Endothelial cell of umbilical vein (primary cell): ENCODE measurements at regions not wholly inside any gene's neighbourhood (a gene's known extent, or its start where the extent isn't known, plus 50 kb on each side); places are given as distances from the start of the nearest gene placed in this dataset.

ENCODE experiments used
- BruUV-seq: library from RNA; stranded (reverse); fragments of 400-500 nt; replicated peaks from 2 replicates; lab custom pipeline; 2021; lab: Mats Ljungman, UMichigan
- CTCF ChIA-PET: fragments of 300-600, 350-600 bp; sonication (Branson Sonifier 250); formaldehyde crosslinking; loops from one replicate; lab custom pipeline; 2021; ENCODE audit warnings: antibody characterized with exemption, inconsistent platforms; lab: Charles Lee
- POLR2A ChIA-PET: fragments of 300-600, 350-600 bp; sonication (Branson Sonifier 250); formaldehyde crosslinking; loops from one replicate; lab custom pipeline; 2021; ENCODE audit warnings: antibody characterized with exemption, inconsistent platforms; lab: Charles Lee
- DNase-seq: peaks from one replicate; pipeline ENCODE4 v3.0.0-alpha.2; 2011; ENCODE audit warnings: low read depth, low spot score
- FAIRE-seq: peaks from 2 replicates; lab custom pipeline; 2011; peaks lifted over from hg19 to GRCh38; lab: Jason Lieb, UNC
- H2AFZ ChIP-seq: 2 replicates; pipeline ENCODE4 v1.6.0; 2012; ENCODE audit warnings: low read depth, low read length, control low read depth, inconsistent platforms
- H3K27ac ChIP-seq: 2 replicates; pipeline ENCODE4 v1.5.1; 2011; ENCODE audit warnings: low read depth, mild to moderate bottlenecking, control low read depth, low read length, moderate library complexity; ENCODE audit not compliant: insufficient read depth
- H3K27me3 ChIP-seq, 2 experiments: 2 replicates each; pipeline versions ENCODE4 v1.6.0 to v1.6.1; 2011; ENCODE audit warnings: low read length in 2 of 2, mixed read lengths in 1 of 2; ENCODE audit not compliant: control insufficient read depth in 2 of 2, insufficient read depth in 2 of 2
- H3K36me3 ChIP-seq, 2 experiments: 2 replicates in 1 of 2; 3 replicates in 1 of 2; pipeline ENCODE4 v1.5.1; 2011; ENCODE audit warnings: low read length in 2 of 2, mild to moderate bottlenecking in 1 of 2, moderate library complexity in 1 of 2; ENCODE audit not compliant: control insufficient read depth in 2 of 2, insufficient read depth in 2 of 2; ENCODE audit errors: extremely low read depth in 1 of 2
- H3K4me1 ChIP-seq: 3 replicates; pipeline ENCODE4 v1.5.1; 2011; ENCODE audit warnings: mild to moderate bottlenecking, low read length; ENCODE audit not compliant: control insufficient read depth, insufficient read depth; ENCODE audit errors: extremely low read depth
- H3K4me2 ChIP-seq: 2 replicates; pipeline ENCODE4 v1.6.1; 2011; ENCODE audit warnings: low read length, control low read depth, mixed read lengths; ENCODE audit not compliant: insufficient read depth
- H3K4me3 ChIP-seq, 3 experiments: fragments of 200-600 bp in 1 of 3; sonication (generic), shearing (Covaris generic) in 1 of 3; replicated peaks in 1 of 3; 2 replicates each; pipeline ENCODE4 v1.5.1; 2011 to 2016; ENCODE audit warnings: control low read depth in 3 of 3, low read length in 3 of 3, mild to moderate bottlenecking in 2 of 3, inconsistent platforms in 1 of 3, low read depth in 1 of 3, moderate library complexity in 1 of 3; ENCODE audit not compliant: insufficient read depth in 1 of 3
- H3K79me2 ChIP-seq: 2 replicates; pipeline ENCODE4 v1.6.0; 2012; ENCODE audit warnings: low read length, inconsistent platforms; ENCODE audit not compliant: control insufficient read depth, insufficient read depth
- H3K9ac ChIP-seq: replicated peaks from 2 replicates; pipeline ENCODE3; 2011; ENCODE audit warnings: low read length, control low read depth; ENCODE audit not compliant: insufficient read depth; ENCODE audit errors: extremely low read depth
- H3K9me1 ChIP-seq: replicated peaks from 3 replicates; pipeline ENCODE4 v1.6.0; 2011; ENCODE audit warnings: mild to moderate bottlenecking, low read length; ENCODE audit not compliant: control insufficient read depth, insufficient read depth; ENCODE audit errors: extremely low read depth
- H3K9me3 ChIP-seq: replicated peaks from 2 replicates; pipeline ENCODE4 v1.5.1; 2012; ENCODE audit warnings: low read length, inconsistent platforms; ENCODE audit not compliant: control insufficient read depth, insufficient read depth
- H4K20me1 ChIP-seq: replicated peaks from 2 replicates; pipeline ENCODE3; 2011; ENCODE audit warnings: mild to moderate bottlenecking, low read length; ENCODE audit not compliant: control insufficient read depth, insufficient read depth; ENCODE audit errors: extremely low read depth
- CTCF ChIP-seq, 2 donors: IDR thresholded peaks; 1 replicate in 1 of 2; 2 replicates in 1 of 2; pipeline ENCODE4 v1.5.1; 2011; ENCODE audit warnings: low read length in 2 of 2, mild to moderate bottlenecking in 2 of 2, moderate library complexity in 2 of 2, control low read depth in 1 of 2, inconsistent platforms in 1 of 2, low read depth in 1 of 2; ENCODE audit not compliant: insufficient read depth in 1 of 2; ENCODE audit errors: extremely low read depth in 1 of 2
- EZH2 ChIP-seq: IDR thresholded peaks from 2 replicates; pipeline ENCODE4 v1.6.1; 2012; ENCODE audit warnings: borderline replicate concordance, low read depth, mild to moderate bottlenecking, moderate library complexity, low read length, inconsistent platforms; ENCODE audit not compliant: severe bottlenecking
- FOS ChIP-seq: IDR thresholded peaks from 2 replicates; pipeline ENCODE4 v1.6.1; 2011; ENCODE audit warnings: mild to moderate bottlenecking, low read length, moderate library complexity, borderline replicate concordance; ENCODE audit not compliant: insufficient read depth
- GATA2 ChIP-seq: IDR thresholded peaks from 2 replicates; pipeline ENCODE4 v1.7.0; 2011; ENCODE audit warnings: low read depth, mild to moderate bottlenecking, moderate library complexity, mixed read lengths, low read length; ENCODE audit not compliant: insufficient read length, insufficient read depth
- JUN ChIP-seq: IDR thresholded peaks from 2 replicates; pipeline ENCODE4 v1.6.1; 2011; ENCODE audit warnings: borderline replicate concordance, low read depth; ENCODE audit not compliant: insufficient read length, insufficient read depth
- MYC ChIP-seq: IDR thresholded peaks from one replicate; pipeline ENCODE4 v1.6.1; 2011; ENCODE audit warnings: mild to moderate bottlenecking, low read depth, low read length
- POLR2A ChIP-seq: IDR thresholded peaks from 2 replicates; pipeline ENCODE4 v1.6.1; 2012; ENCODE audit warnings: low read depth, mild to moderate bottlenecking, control low read depth, low read length
- POLR2AphosphoS5 ChIP-seq: IDR thresholded peaks from 2 replicates; pipeline ENCODE4 v1.6.1; 2012; ENCODE audit warnings: low read depth, mild to moderate bottlenecking, control low read depth, low read length, moderate library complexity; ENCODE audit not compliant: insufficient read depth
- dilution Hi-C: fragments of 300-500 bp; cut with MboI; formaldehyde crosslinking; loops from one replicate; pipeline ENCODE4 v1.15.0; 2019; ENCODE audit warnings: low sequenced_read_pairs; ENCODE audit not compliant: extremely low pct_ligation_motif_present
- intact Hi-C: fragments of 100-400 bp; cut with micrococcal nuclease; formaldehyde crosslinking; loops from one replicate; pipeline ENCODE4 v1.10.0; 2022
- TF ChIP-seq, protein P1 (sequence below): IDR thresholded peaks from 2 replicates; pipeline ENCODE4 v1.6.1; 2011; ENCODE audit not compliant: insufficient read depth, insufficient read length

DNA sequence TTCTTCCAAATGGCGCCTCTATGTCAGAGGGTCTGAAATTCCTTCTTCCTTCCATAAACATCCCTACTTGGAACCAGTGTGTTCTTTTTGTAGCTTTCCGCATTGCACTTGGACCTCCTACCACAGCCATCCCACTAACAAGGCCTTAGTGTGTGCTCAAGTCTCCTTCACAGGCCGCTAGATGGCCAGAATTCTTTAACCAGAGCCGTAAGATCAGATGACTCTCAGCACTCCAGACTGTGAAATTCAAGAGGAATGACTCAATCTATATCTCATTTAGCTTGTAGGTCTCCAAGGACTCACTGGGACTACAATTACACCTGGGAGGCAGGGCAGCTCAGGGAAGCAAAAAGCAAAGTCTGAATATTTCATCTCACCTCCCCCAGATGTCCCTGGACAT is 298.9 kb downstream of the EIPR1 start:
- no TSS peak for BruUV-seq
- Histone ChIP-seq H3K27ac (no peak overlapping the region), H3K27me3 (no peaks in the 10 kb centered on the region), H3K4me3 (no peak overlapping the region), H3K36me3 (no peaks in the 10 kb centered on the region), H3K79me2 (no peaks in the 10 kb centered on the region), H2AFZ (no peak overlapping the region), H3K4me1 (no peaks in the 10 kb centered on the region), H3K9me1 (no peaks in the 10 kb centered on the region), H3K9ac (no peak overlapping the region), H3K9me3 (no peaks in the 10 kb centered on the region), H3K4me2 (no peak overlapping the region), H4K20me1 (no peaks in the 10 kb centered on the region)
- TF ChIP-seq GATA2 = no peak
- no peak for TF ChIP-seq CTCF (IDR thresholded peaks at IDR 0.05; ENCODE audit: extremely low read depth in 1 of 2, insufficient read depth in 1 of 2, low read depth in 1 of 2, low read length in 2 of 2)
- no peak for TF ChIP-seq POLR2AphosphoS5
- TF ChIP-seq MYC = no peak
- TF ChIP-seq, protein P1, sequence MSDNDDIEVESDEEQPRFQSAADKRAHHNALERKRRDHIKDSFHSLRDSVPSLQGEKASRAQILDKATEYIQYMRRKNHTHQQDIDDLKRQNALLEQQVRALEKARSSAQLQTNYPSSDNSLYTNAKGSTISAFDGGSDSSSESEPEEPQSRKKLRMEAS = no peak
- TF ChIP-seq FOS = no peak
- no peak for TF ChIP-seq JUN
- no peak for TF ChIP-seq POLR2A
- no peak for TF ChIP-seq EZH2
- no peak for DNase-seq
- dilution Hi-C loops = no loop called here
- CTCF ChIA-PET = no interaction called here
- POLR2A ChIA-PET = no interaction called here
- FAIRE-seq = no peak
- intact Hi-C loops = no loop called here
